Stomach (tissue), 8 donors: ENCODE measurements at regions not wholly inside any gene's neighbourhood (a gene's known extent, or its start where the extent isn't known, plus 50 kb on each side); places are given as distances from the start of the nearest gene placed in this dataset.

ENCODE experiments used
- DNase-seq, 2 donors: peaks; one replicate each; pipeline versions ENCODE4 v3.0.0 to v3.0.0-alpha.2; 2013 to 2019
- H3K27ac ChIP-seq, 5 donors: fragments of 200-600 bp in 4 of 5; sonication (generic) in 4 of 5; one replicate each; pipeline ENCODE4 v1.5.1; 2013 to 2019; ENCODE audit warnings: mild to moderate bottlenecking in 1 of 5, moderate library complexity in 1 of 5
- H3K27me3 ChIP-seq, 3 donors: fragments of 200-600 bp; sonication (generic); one replicate each; pipeline ENCODE4 v1.5.1; 2017 to 2019; ENCODE audit warnings: mixed run types in 1 of 3
- H3K36me3 ChIP-seq, 4 donors: fragments of 200-600 bp; sonication (generic); 1 replicate in 3 of 4; 2 replicates in 1 of 4; pipeline ENCODE4 v1.5.1; 2016 to 2019
- H3K4me1 ChIP-seq, 4 donors: fragments of 200-600 bp; sonication (generic); one replicate each; pipeline ENCODE4 v1.5.1; 2016 to 2019
- H3K4me3 ChIP-seq, 4 donors: fragments of 200-600 bp; sonication (generic) in 3 of 4; one replicate each; pipeline ENCODE4 v1.5.1; 2016 to 2019; ENCODE audit warnings: mild to moderate bottlenecking in 1 of 4
- H3K9me3 ChIP-seq, 4 donors: fragments of 200-600 bp; sonication (generic); one replicate each; pipeline ENCODE4 v1.5.1; 2016 to 2019
- EP300 ChIP-seq: sonication (generic); formaldehyde crosslinking; IDR thresholded peaks from one replicate; pipeline ENCODE4 v1.6.1; 2017; ENCODE audit warnings: antibody characterized with exemption
- POLR2A ChIP-seq, 4 donors: fragments of 450-650 bp; IDR thresholded peaks; one replicate each; pipeline ENCODE4 v1.6.1; 2016; ENCODE audit warnings: antibody characterized with exemption in 4 of 4, control low read depth in 2 of 4, mild to moderate bottlenecking in 1 of 4, moderate library complexity in 1 of 4
- POLR2AphosphoS5 ChIP-seq, 3 donors: sonication (generic); formaldehyde crosslinking; IDR thresholded peaks; one replicate each; pipeline ENCODE4 v1.6.1; 2016; ENCODE audit warnings: antibody characterized with exemption in 3 of 3
- WGBS, 5 donors: extraction: QIAGEN DNeasy Blood & Tissue Kit in 3 of 5; methylation state at CpG; one replicate each; pipeline versions ENCODE4 v1.1.5 to v1.1.7; 2013 to 2018; 5-methylcytosine and 5-hydroxymethylcytosine counted together
- intact Hi-C: fragments of 100-400 bp; cut with DNase I; formaldehyde crosslinking; loops from one replicate; pipeline ENCODE4 v1.15.1; 2023; ENCODE audit warnings: low total_unique reads
- TF ChIP-seq, protein P1 (sequence below), 7 experiments: fragments of 450-650 bp in 4 of 7; fragments of 200-600 bp in 3 of 7; sonication (generic) in 3 of 7; IDR thresholded peaks; one replicate each; pipeline ENCODE4 v1.5.1; 2016 to 2019; ENCODE audit warnings: antibody characterized with exemption in 7 of 7, control low read depth in 2 of 7, mild to moderate bottlenecking in 1 of 7
- donor health status: healthy with polysubstance abuse.
- donor health status: Bipolar disorder and iron deficiency.
- donor health status: healthy.

- H3K36me3 ChIP-seq, result no peaks in the 10 kb centered on the region
- H3K4me3 ChIP-seq, result no peak overlapping the region
- intact Hi-C loops, result no loop called here
- H3K27ac ChIP-seq, result no peak overlapping the region
- TF ChIP-seq POLR2A (IDR thresholded peaks at IDR 0.05) (no peak), POLR2AphosphoS5 (IDR thresholded peaks at IDR 0.05) (no peak), EP300 (no peak)
- TF ChIP-seq, protein P1, sequence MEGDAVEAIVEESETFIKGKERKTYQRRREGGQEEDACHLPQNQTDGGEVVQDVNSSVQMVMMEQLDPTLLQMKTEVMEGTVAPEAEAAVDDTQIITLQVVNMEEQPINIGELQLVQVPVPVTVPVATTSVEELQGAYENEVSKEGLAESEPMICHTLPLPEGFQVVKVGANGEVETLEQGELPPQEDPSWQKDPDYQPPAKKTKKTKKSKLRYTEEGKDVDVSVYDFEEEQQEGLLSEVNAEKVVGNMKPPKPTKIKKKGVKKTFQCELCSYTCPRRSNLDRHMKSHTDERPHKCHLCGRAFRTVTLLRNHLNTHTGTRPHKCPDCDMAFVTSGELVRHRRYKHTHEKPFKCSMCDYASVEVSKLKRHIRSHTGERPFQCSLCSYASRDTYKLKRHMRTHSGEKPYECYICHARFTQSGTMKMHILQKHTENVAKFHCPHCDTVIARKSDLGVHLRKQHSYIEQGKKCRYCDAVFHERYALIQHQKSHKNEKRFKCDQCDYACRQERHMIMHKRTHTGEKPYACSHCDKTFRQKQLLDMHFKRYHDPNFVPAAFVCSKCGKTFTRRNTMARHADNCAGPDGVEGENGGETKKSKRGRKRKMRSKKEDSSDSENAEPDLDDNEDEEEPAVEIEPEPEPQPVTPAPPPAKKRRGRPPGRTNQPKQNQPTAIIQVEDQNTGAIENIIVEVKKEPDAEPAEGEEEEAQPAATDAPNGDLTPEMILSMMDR (IDR thresholded peaks at IDR 0.05), result no peak
- no peaks in the 10 kb centered on the region for H3K27me3 ChIP-seq
- no peaks in the 10 kb centered on the region for H3K9me3 ChIP-seq
- 82 to 90% (median 86%) methylated on average over 10 of the region's 10 CpGs for whole genome bisulfite sequencing, 5 donors
- DNase-seq, result no peak
- peaks cover 4 to 56% (median 31%) of the 10 kb centered on the region in 4 donors for H3K4me1 ChIP-seq
Observed at GRCh38 chr10:44068716-44069482, 316.0 kb downstream of the CXCL12 start.

GRCh38 chr10:44067432-44067831 lies 317.5 kb downstream of the CXCL12 start:
- H3K4me1 ChIP-seq, result peaks cover 4 to 61% (median 33%) of the 10 kb centered on the region in 4 donors
- TF ChIP-seq POLR2A (IDR thresholded peaks at IDR 0.05) (no peak), POLR2AphosphoS5 (IDR thresholded peaks at IDR 0.05) (no peak)
- H3K9me3 ChIP-seq, result no peaks in the 10 kb centered on the region
- H3K4me3 ChIP-seq, result no peak overlapping the region
- H3K27me3 ChIP-seq, result no peaks in the 10 kb centered on the region
- WGBS, 5 donors, result 90 to 100% (median 94%) methylated on average over 2 of the region's 2 CpGs
- no peak overlapping the region for H3K27ac ChIP-seq
- intact Hi-C loops, result no loop called here
- no peak for DNase-seq
- H3K36me3 ChIP-seq, result no peaks in the 10 kb centered on the region

DNA sequence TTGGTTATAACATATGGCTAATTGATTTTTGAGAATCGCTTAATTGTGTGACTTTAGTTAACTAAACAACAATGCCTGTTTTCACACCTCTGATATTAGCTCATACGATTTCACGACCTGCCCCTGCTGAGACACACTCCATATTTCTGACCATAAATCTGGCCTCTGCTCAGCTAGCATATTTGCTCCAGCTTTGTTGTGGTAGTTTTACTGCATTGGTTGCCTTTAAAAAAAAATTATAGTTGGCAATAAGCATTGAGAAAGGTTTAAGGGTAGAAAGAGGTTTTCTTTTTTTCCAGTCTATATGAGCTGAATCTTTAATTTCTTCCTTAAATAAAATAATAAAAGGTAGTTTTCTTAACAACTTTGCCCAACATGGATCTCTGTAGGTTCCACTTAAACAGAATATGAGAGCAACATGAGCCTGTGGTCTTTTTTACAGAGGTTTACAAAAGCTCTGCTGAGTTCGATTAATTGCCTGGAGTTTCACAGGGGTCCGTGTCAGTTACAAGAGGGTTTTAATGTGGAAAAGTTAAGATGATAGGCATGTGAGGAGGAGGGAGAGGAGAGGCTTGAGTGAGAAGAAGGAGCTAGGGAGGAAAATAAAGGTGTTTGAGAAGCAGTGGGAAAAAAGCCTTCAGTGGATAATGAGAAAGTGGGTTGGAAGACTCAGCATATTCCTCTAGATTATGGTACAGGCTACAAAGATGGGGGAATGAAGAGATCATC lies 318.2 kb downstream of the CXCL12 start:
- intact Hi-C loops, result no loop called here
- H3K4me3 ChIP-seq, result no peak overlapping the region
- H3K36me3 ChIP-seq, result no peaks in the 10 kb centered on the region
- no peaks in the 10 kb centered on the region for H3K9me3 ChIP-seq
- H3K27ac ChIP-seq, result peak overlapping the region in 1 of 5 donors; percentile 11
- no peak for DNase-seq
- peaks cover 4 to 56% (median 30%) of the 10 kb centered on the region in 4 donors for H3K4me1 ChIP-seq
- WGBS, 5 donors, result 75 to 87% (median 79%) methylated on average over 5 of the region's 5 CpGs
- TF ChIP-seq, protein P1 (IDR thresholded peaks at IDR 0.05), result no peak
- TF ChIP-seq EP300, result no peak
- TF ChIP-seq POLR2A (IDR thresholded peaks at IDR 0.05), result no peak
- no peak for TF ChIP-seq POLR2AphosphoS5 (IDR thresholded peaks at IDR 0.05)
- H3K27me3 ChIP-seq, result no peaks in the 10 kb centered on the region

- intact Hi-C loops, result no loop called here
- no peak overlapping the region for H3K4me3 ChIP-seq
- no peaks in the 10 kb centered on the region for H3K27me3 ChIP-seq
- 49 to 54% (median 53%) methylated on average over 9 of the region's 9 CpGs for WGBS, 5 donors
- peak overlapping the region in 4 of 5 donors; percentile 2 to 71 (median 32) for H3K27ac ChIP-seq
- peak in 1 of 2 donors; percentile 32 for DNase-seq
- no peaks in the 10 kb centered on the region for H3K9me3 ChIP-seq
- no peaks in the 10 kb centered on the region for H3K36me3 ChIP-seq
- TF ChIP-seq POLR2AphosphoS5 (IDR thresholded peaks at IDR 0.05), result no peak
- TF ChIP-seq, protein P1 (IDR thresholded peaks at IDR 0.05), result no peak
- no peak for TF ChIP-seq POLR2A (IDR thresholded peaks at IDR 0.05)
- TF ChIP-seq EP300, result peak; percentile 5
- peaks cover 4 to 49% (median 24%) of the 10 kb centered on the region in 4 donors for H3K4me1 ChIP-seq
Observed at GRCh38 chr10:44065788-44066526, 318.9 kb downstream of the CXCL12 start.
